Esophagus muscularis mucosa (tissue), 2 donors: ENCODE measurements at regions not wholly inside any gene's neighbourhood (a gene's known extent, or its start where the extent isn't known, plus 50 kb on each side); places are given as distances from the start of the nearest gene placed in this dataset.

Source experiments
- EP300 ChIP-seq: sonication (generic); formaldehyde crosslinking; IDR thresholded peaks from one replicate; pipeline ENCODE4 v1.6.1; 2017; ENCODE audit warnings: antibody characterized with exemption
- POLR2A ChIP-seq: fragments of 450-650 bp; IDR thresholded peaks from one replicate; pipeline ENCODE4 v1.6.1; 2017; ENCODE audit warnings: antibody characterized with exemption, moderate library complexity, mild to moderate bottlenecking, low read depth

DNA sequence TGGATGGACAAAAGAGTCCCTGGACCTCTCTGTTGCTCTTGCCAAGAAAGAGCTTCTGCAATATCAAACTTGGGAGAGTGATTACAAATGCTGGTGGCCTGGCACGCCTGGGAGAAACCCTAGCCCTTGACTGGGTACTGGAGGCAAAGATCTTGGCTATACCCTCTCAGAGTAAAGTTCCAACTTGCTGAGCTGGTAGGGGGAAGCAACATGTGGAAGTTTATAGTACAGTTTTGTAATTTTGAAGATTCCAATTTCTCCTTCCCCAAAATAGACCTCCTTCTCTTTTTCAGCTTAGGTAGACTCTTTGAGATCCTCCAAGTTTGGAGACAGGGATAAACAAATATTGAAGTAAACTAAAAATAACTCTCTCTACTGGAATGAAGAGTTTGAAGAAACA, 645.3 kb downstream of the NR4A2 start:
- no peak for TF ChIP-seq POLR2A
- no peak for TF ChIP-seq EP300
